Ishikawa (cell line): ENCODE measurements at regions not wholly inside any gene's neighbourhood (a gene's known extent, or its start where the extent isn't known, plus 50 kb on each side); places are given as distances from the start of the nearest gene placed in this dataset.

Experiments
- CEBPB ChIP-seq: IDR thresholded peaks from 2 replicates; pipeline ENCODE4 v1.6.1; 2012
- CREB1 ChIP-seq: IDR thresholded peaks from 2 replicates; pipeline ENCODE4 v1.6.1; 2012; ENCODE audit warnings: low read depth
- EGR1 ChIP-seq: IDR thresholded peaks from 2 replicates; pipeline ENCODE4 v1.6.1; 2012
- EP300 ChIP-seq: IDR thresholded peaks from 2 replicates; pipeline ENCODE4 v1.6.1; 2012; ENCODE audit warnings: borderline replicate concordance
- NFIC ChIP-seq: IDR thresholded peaks from 2 replicates; pipeline ENCODE4 v1.6.1; 2012
- RAD21 ChIP-seq: IDR thresholded peaks from 2 replicates; pipeline ENCODE4 v1.6.1; 2012; ENCODE audit warnings: low read depth
- TAF1 ChIP-seq: IDR thresholded peaks from 2 replicates; pipeline ENCODE4 v1.6.1; 2012; ENCODE audit warnings: low read depth, mild to moderate bottlenecking
- USF1 ChIP-seq: IDR thresholded peaks from 2 replicates; pipeline ENCODE4 v1.6.1; 2012
- YY1 ChIP-seq: IDR thresholded peaks from 2 replicates; pipeline ENCODE4 v1.6.1; 2012; ENCODE audit warnings: low read depth
- TF ChIP-seq, protein P1 (sequence below): IDR thresholded peaks from 2 replicates; pipeline ENCODE4 v1.6.1; 2012
- TF ChIP-seq, protein P2 (sequence below): IDR thresholded peaks from 2 replicates; pipeline ENCODE4 v1.6.1; 2012; ENCODE audit warnings: low read depth, mild to moderate bottlenecking

DNA sequence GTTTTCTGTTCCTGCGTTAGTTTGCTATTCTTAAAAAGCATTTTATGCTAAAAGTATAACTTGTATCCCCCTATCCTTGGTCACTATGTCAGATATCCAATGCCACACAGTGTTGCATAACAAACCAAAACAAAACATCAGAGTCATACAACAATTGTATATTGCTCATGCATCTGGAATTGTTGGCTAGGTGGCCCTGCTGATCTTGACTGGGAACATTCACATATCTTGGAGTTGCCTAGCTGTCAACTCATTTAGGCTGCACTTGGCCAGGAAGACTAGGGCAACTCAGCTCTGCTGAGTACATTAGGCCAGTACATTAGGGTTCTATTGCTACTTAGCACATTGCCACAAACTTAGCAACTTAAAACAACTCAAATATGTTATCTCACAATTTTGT is 706.5 kb upstream of the UBE2E2 start:
- TF ChIP-seq EP300 (no peak), YY1 (no peak), RAD21 (no peak), TAF1 (no peak), USF1 (no peak), NFIC (no peak), CEBPB (no peak), EGR1 (no peak), CREB1 (no peak)
- TF ChIP-seq, protein P1, sequence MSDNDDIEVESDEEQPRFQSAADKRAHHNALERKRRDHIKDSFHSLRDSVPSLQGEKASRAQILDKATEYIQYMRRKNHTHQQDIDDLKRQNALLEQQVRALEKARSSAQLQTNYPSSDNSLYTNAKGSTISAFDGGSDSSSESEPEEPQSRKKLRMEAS: no peak
- TF ChIP-seq, protein P2, sequence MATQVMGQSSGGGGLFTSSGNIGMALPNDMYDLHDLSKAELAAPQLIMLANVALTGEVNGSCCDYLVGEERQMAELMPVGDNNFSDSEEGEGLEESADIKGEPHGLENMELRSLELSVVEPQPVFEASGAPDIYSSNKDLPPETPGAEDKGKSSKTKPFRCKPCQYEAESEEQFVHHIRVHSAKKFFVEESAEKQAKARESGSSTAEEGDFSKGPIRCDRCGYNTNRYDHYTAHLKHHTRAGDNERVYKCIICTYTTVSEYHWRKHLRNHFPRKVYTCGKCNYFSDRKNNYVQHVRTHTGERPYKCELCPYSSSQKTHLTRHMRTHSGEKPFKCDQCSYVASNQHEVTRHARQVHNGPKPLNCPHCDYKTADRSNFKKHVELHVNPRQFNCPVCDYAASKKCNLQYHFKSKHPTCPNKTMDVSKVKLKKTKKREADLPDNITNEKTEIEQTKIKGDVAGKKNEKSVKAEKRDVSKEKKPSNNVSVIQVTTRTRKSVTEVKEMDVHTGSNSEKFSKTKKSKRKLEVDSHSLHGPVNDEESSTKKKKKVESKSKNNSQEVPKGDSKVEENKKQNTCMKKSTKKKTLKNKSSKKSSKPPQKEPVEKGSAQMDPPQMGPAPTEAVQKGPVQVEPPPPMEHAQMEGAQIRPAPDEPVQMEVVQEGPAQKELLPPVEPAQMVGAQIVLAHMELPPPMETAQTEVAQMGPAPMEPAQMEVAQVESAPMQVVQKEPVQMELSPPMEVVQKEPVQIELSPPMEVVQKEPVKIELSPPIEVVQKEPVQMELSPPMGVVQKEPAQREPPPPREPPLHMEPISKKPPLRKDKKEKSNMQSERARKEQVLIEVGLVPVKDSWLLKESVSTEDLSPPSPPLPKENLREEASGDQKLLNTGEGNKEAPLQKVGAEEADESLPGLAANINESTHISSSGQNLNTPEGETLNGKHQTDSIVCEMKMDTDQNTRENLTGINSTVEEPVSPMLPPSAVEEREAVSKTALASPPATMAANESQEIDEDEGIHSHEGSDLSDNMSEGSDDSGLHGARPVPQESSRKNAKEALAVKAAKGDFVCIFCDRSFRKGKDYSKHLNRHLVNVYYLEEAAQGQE: no peak
